T-helper 2 cell (primary cell): ENCODE measurements at regions not wholly inside any gene's neighbourhood (a gene's known extent, or its start where the extent isn't known, plus 50 kb on each side); places are given as distances from the start of the nearest gene placed in this dataset.

Experiments
- DNase-seq, 5 experiments: peaks; one replicate each; pipeline versions ENCODE4 v3.0.0 to v3.0.0-alpha.2; 2012 to 2022

DNA sequence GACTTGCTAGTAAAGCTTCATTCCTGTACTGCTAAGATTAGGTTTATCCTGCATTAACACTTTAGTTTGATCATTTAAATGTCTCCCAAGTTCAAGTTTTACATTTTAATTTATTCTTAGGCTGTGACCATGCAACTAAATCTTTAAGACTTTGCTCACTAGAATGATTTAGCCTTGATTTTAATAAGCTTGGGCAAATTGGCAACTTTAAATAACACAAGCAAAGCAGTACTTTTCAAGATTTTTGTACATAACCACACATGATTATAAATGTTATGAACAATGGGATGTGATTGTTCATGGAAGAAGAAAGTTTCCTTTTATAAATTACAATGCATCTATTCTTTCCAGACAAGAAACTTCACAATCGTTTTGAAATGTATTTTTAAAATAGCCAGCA lies 948.0 kb upstream of the EPHA7 start:
- no peak for DNase-seq

GRCh38 chr6:94362061-94362864 lies 942.9 kb upstream of the EPHA7 start:
- DNase-seq: no peak

- no peak for DNase-seq
Measured at GRCh38 chr6:94361304-94362060, 942.1 kb upstream of the EPHA7 start.

- DNase-seq: no peak
Measured at GRCh38 chr6:94357381-94357980, 938.1 kb upstream of the EPHA7 start.

- no peak for DNase-seq
Measured at GRCh38 chr6:94350833-94351232, 931.5 kb upstream of the EPHA7 start.

- no peak for DNase-seq
Measured at GRCh38 chr6:94349227-94349626, 929.9 kb upstream of the EPHA7 start.

- DNase-seq: no peak
Measured at GRCh38 chr6:94344866-94345265, 925.5 kb upstream of the EPHA7 start.

GRCh38 chr6:94341173-94341572 lies 921.8 kb upstream of the EPHA7 start:
- no peak for DNase-seq

DNA sequence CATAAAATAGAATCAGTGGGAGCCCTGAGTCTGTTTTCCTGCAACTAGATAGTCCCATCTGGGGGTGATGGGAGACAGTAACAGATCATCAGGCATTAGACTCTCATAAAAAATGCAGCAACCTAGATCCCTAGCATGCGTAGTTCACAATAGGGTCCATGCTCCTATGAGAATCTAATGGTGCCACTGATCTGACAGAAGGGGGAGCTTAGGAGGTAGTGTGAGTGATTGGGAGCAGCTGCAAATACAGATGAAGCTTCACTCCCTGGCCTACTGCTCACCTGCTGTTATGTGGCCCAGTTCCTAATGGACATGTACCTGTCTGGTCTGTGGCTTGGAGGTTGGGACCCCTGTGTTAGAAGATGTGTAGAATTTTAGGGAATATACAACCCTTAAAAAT lies 904.5 kb upstream of the EPHA7 start:
- DNase-seq: no peak

GRCh38 chr6:94300424-94301144 lies 881.2 kb upstream of the EPHA7 start:
- DNase-seq: no peak

DNA sequence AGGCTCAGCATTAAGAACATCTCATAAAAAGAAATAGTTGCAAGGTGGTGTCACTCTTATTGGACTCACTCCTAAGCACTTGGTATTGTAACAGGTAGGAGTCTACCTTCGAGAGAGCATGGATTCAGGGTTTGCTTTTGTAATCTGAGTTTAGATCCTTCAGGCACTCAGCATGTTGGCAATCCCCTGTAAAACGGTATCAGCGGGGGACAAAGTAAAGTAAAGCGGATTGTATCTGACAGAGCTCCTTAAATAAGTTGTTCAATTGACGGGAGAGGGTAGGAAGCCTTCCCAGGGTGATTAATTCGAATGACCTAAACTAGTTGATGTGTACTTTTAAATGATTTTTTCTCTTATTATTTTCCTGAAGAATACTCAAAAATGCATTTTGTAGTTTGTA lies 869.8 kb upstream of the EPHA7 start:
- no peak for DNase-seq

- DNase-seq: no peak
Measured at GRCh38 chr6:94278146-94278545, 858.8 kb upstream of the EPHA7 start.

- no peak for DNase-seq
Measured at GRCh38 chr6:94272327-94272726, 853.0 kb upstream of the EPHA7 start.

GRCh38 chr6:94270091-94270948 lies 851.0 kb upstream of the EPHA7 start:
- no peak for DNase-seq

DNA sequence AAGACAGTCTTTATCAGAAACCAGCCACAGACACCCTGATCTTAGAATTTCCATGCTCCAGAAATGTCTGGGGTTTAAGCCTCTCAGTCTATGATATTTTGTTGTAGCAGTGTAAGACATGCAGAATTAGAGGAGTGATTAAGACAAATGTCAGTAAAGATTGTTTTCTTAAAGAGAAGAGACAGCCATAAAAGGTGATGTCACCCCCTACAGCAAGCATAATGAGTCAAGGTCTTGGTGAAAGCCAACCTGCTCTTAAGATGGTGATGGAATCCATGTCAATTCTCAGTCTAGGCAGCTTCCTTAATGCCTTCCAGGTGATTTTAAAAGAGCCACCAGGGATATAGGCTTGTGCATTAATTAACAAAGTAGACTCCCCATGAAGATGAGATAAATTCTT lies 849.9 kb upstream of the EPHA7 start:
- DNase-seq: no peak

DNA sequence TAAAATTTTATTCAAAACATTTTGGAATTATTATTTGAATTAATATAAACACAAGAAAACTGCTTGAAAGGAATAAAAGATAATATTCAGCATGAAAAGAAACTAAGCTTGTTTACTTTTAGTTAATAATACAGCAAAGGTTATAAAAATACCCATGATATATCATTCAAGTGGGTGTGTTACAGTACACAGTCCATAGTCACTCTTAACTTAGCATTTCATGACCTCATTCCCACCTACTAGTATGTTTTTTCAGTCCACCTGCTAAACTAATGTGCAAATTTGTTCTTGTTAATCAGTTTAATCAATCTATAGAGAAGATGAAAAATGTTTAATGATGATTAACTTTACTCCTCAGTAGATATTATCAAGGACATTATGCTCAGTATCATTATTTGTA lies 841.4 kb upstream of the EPHA7 start:
- no peak for DNase-seq

DNA sequence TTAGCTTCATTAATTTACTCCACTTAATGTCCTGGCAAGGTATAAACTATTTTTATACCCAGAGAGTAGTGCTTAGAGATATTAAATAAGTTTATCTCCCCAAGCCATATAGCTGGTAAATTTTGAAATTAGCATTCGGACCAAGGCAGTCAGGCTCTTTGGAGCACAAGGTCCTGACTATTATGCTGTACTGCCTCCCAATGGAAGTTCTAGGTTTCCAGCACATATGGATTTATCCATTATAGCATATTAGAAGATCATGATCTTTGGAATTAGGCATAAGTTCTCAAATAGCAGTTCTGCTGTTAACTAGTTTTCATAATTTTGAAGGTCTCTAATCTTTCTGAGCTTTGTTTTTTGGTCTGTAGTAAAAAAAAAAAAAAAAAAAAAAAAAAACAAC lies 835.3 kb upstream of the EPHA7 start:
- DNase-seq: no peak

DNA sequence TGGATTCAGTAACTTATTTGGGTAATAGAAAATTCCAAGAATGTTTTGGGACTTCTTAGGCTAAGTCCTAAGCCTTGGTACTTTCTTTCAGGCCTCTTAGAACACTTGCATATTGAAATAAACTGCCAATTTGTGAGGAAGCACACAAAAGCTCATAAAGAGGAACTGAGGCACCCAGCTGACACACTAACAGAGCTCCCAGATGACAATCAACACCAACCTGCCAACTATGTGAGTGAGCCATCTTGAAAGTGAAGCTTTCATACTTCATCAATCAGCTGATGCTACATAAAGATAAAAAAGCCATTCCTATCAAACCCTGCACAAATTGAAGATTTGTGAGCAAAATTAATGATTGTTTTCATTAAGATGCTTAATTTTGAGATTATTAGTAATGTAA lies 832.5 kb upstream of the EPHA7 start:
- DNase-seq: no peak

GRCh38 chr6:94245395-94245794 lies 826.0 kb upstream of the EPHA7 start:
- DNase-seq: no peak

DNA sequence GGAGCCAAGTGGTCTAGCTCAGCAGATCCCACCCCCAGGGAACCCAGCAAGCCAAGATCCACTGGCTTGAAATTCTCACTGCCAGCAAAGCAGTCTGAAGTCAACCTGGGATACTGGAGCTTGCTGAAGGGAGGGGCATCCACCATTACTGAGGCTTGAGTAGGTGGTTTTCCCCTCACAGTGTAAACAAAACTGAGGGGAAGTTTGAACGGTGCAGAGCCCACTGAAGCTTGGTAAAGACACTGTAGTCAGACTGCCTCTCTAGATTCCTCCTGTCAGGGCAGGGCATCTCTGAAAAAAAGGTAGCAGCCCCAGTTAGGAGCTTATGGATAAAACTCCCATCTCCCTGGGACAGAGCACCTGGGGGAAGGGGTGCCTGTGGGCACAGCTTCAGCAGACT lies 819.5 kb upstream of the EPHA7 start:
- no peak for DNase-seq

DNA sequence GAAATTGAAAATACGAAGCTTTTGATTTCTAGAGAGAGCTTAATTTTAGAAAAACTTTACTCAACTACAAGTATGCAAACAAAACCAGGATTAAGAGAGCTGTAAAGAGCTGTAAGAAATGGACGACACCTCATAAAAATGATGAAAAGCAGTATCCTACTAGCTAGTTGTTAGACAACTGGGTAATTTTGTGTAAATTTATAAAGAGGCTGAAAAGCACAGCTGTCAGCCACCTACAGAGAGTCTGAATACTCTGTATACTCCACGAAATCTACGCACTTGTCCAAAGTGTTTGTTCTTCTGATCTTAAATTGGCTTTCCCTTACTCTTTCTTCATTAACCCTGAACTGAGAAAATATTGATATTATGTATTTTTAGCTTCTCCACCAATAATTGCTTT lies 808.4 kb upstream of the EPHA7 start:
- DNase-seq: no peak

- no peak for DNase-seq
Measured at GRCh38 chr6:94217836-94218235, 798.5 kb upstream of the EPHA7 start.
